Osteocyte (in vitro differentiated cells): ENCODE measurements at regions not wholly inside any gene's neighbourhood (a gene's known extent, or its start where the extent isn't known, plus 50 kb on each side); places are given as distances from the start of the nearest gene placed in this dataset.

Source experiments
- DNase-seq: peaks from one replicate; pipeline ENCODE4 v3.0.0; 2021; ENCODE audit warnings: mixed read lengths; ENCODE audit not compliant: unreplicated experiment; ENCODE audit errors: extremely low spot score
- H3K27ac Mint-ChIP-seq: one replicate; pipeline ENCODE4 v1.8.0; 2021; ENCODE audit warnings: mild to moderate bottlenecking, mixed read lengths; ENCODE audit not compliant: unreplicated experiment
- H3K27me3 Mint-ChIP-seq: one replicate; pipeline ENCODE4 v1.8.0; 2021; ENCODE audit warnings: mixed read lengths; ENCODE audit not compliant: unreplicated experiment
- H3K36me3 Mint-ChIP-seq: one replicate; pipeline ENCODE4 v1.8.0; 2021; ENCODE audit warnings: mixed read lengths; ENCODE audit not compliant: unreplicated experiment
- H3K4me1 Mint-ChIP-seq: one replicate; pipeline ENCODE4 v1.8.0; 2021; ENCODE audit warnings: mixed read lengths; ENCODE audit not compliant: unreplicated experiment
- H3K4me3 Mint-ChIP-seq: one replicate; pipeline ENCODE4 v1.8.0; 2021; ENCODE audit warnings: mild to moderate bottlenecking, moderate library complexity, mixed read lengths; ENCODE audit not compliant: unreplicated experiment
- H3K9me3 Mint-ChIP-seq: one replicate; pipeline ENCODE4 v1.8.0; 2021; ENCODE audit warnings: mixed read lengths; ENCODE audit not compliant: unreplicated experiment
- CTCF ChIP-seq: fragments of 200-600 bp; sonication (generic); IDR thresholded peaks from 2 replicates; pipeline ENCODE4 v1.5.0; 2021; ENCODE audit warnings: antibody characterized with exemption, mild to moderate bottlenecking, moderate library complexity

- H3K4me3 Mint-ChIP-seq, result no peak overlapping the region
- no peaks in the 10 kb centered on the region for H3K27me3 Mint-ChIP-seq
- no peaks in the 10 kb centered on the region for H3K4me1 Mint-ChIP-seq
- H3K27ac Mint-ChIP-seq, result no peak overlapping the region
- no peak for DNase-seq
- H3K36me3 Mint-ChIP-seq, result no peaks in the 10 kb centered on the region
- H3K9me3 Mint-ChIP-seq, result peaks cover 8% of the 10 kb centered on the region
- TF ChIP-seq CTCF, result no peak
Measured at GRCh38 chr10:28922127-28922526, 244.8 kb downstream of the BAMBI start.

GRCh38 chr10:28922861-28923260, 245.5 kb downstream of the BAMBI start:
- H3K36me3 Mint-ChIP-seq, result no peaks in the 10 kb centered on the region
- no peaks in the 10 kb centered on the region for H3K27me3 Mint-ChIP-seq
- TF ChIP-seq CTCF, result no peak
- H3K9me3 Mint-ChIP-seq, result peaks cover 8% of the 10 kb centered on the region
- DNase-seq, result no peak
- H3K4me3 Mint-ChIP-seq, result no peak overlapping the region
- H3K27ac Mint-ChIP-seq, result no peak overlapping the region
- H3K4me1 Mint-ChIP-seq, result no peaks in the 10 kb centered on the region

- H3K4me3 Mint-ChIP-seq, result no peak overlapping the region
- H3K4me1 Mint-ChIP-seq, result no peaks in the 10 kb centered on the region
- no peak overlapping the region for H3K27ac Mint-ChIP-seq
- no peaks in the 10 kb centered on the region for H3K27me3 Mint-ChIP-seq
- H3K36me3 Mint-ChIP-seq, result no peaks in the 10 kb centered on the region
- no peak for DNase-seq
- TF ChIP-seq CTCF, result no peak
- H3K9me3 Mint-ChIP-seq, result peaks cover 8% of the 10 kb centered on the region
Measured at GRCh38 chr10:28924717-28925116, 247.4 kb downstream of the BAMBI start.

- no peak overlapping the region for H3K4me3 Mint-ChIP-seq
- no peaks in the 10 kb centered on the region for H3K27me3 Mint-ChIP-seq
- peaks cover 8% of the 10 kb centered on the region for H3K9me3 Mint-ChIP-seq
- H3K4me1 Mint-ChIP-seq, result no peaks in the 10 kb centered on the region
- TF ChIP-seq CTCF, result no peak
- no peak overlapping the region for H3K27ac Mint-ChIP-seq
- H3K36me3 Mint-ChIP-seq, result no peaks in the 10 kb centered on the region
- no peak for DNase-seq
Measured at GRCh38 chr10:28925121-28925663, 247.9 kb downstream of the BAMBI start.

GRCh38 chr10:28926932-28927331, 249.6 kb downstream of the BAMBI start:
- no peak overlapping the region for H3K27ac Mint-ChIP-seq
- no peak for TF ChIP-seq CTCF
- no peak overlapping the region for H3K4me3 Mint-ChIP-seq
- H3K4me1 Mint-ChIP-seq, result no peaks in the 10 kb centered on the region
- no peaks in the 10 kb centered on the region for H3K36me3 Mint-ChIP-seq
- peaks cover 8% of the 10 kb centered on the region for H3K9me3 Mint-ChIP-seq
- DNase-seq, result no peak
- H3K27me3 Mint-ChIP-seq, result no peaks in the 10 kb centered on the region
